Activated CD8-positive, alpha-beta T cell treated with anti-CD3 and anti-CD28 coated beads for 36 hours (primary cell): ENCODE measurements at regions not wholly inside any gene's neighbourhood (a gene's known extent, or its start where the extent isn't known, plus 50 kb on each side); places are given as distances from the start of the nearest gene placed in this dataset.

Source experiments
- ATAC-seq: fragments of 200-7000 bp; cut with Tn5 transposase; one replicate; pipeline ENCODE4 v1.10.0; 2021; ENCODE audit warnings: mild to moderate bottlenecking, moderate library complexity
- CTCF ChIA-PET: fragments of 350-600 bp; sonication (Branson Sonifier 250); formaldehyde crosslinking; loops from one replicate; lab custom pipeline; 2021; ENCODE audit warnings: antibody characterized with exemption; lab: Charles Lee
- POLR2A ChIA-PET: fragments of 350-600 bp; sonication (Branson Sonifier 250); formaldehyde crosslinking; loops from one replicate; lab custom pipeline; 2021; ENCODE audit warnings: antibody characterized with exemption; lab: Charles Lee
- DNase-seq: peaks from one replicate; pipeline ENCODE4 v3.0.0-alpha.2; 2020
- H3K27ac Mint-ChIP-seq: one replicate; pipeline ENCODE4 v1.8.0; 2021; ENCODE audit warnings: mild to moderate bottlenecking, mixed read lengths
- H3K27me3 Mint-ChIP-seq: one replicate; pipeline ENCODE4 v1.8.0; 2021; ENCODE audit warnings: mixed read lengths
- H3K36me3 Mint-ChIP-seq: one replicate; pipeline ENCODE4 v1.8.0; 2021; ENCODE audit warnings: low read depth, mixed read lengths
- H3K4me1 Mint-ChIP-seq: one replicate; pipeline ENCODE4 v1.8.0; 2021; ENCODE audit warnings: low read depth, mixed read lengths
- H3K4me3 Mint-ChIP-seq: one replicate; pipeline ENCODE4 v1.8.0; 2021; ENCODE audit warnings: mild to moderate bottlenecking, moderate library complexity, mixed read lengths
- H3K9me3 Mint-ChIP-seq: one replicate; pipeline ENCODE4 v1.8.0; 2021; ENCODE audit warnings: mixed read lengths
- CTCF ChIP-seq: fragments of 200-600 bp; IDR thresholded peaks from one replicate; pipeline ENCODE4 v1.8.0; 2022; ENCODE audit warnings: antibody characterized with exemption, mild to moderate bottlenecking
- intact Hi-C: fragments of 100-400 bp; cut with micrococcal nuclease; formaldehyde crosslinking; loops from one replicate; pipeline ENCODE4 v1.10.0; 2022

- Mint-ChIP-seq H3K4me1 (peaks cover 34% of the 10 kb centered on the region), H3K9me3 (no peaks in the 10 kb centered on the region), H3K36me3 (peaks cover 19% of the 10 kb centered on the region), H3K4me3 (no peak overlapping the region), H3K27me3 (no peaks in the 10 kb centered on the region), H3K27ac (peak overlapping the region; percentile 28)
- ChIA-PET POLR2A (no interaction called here), CTCF (interaction anchor here (0.7 kb wide), 1 partner anchor 221 kb away, joined by 3 read pairs; no protein-coding TSS in a partner anchor)
- DNase-seq (no peak), ATAC-seq (no peak)
- no peak for TF ChIP-seq CTCF
- intact Hi-C loops, result no loop called here
These were observed 60.3 kb downstream of the TET3 start for GRCh38 chr2:74044999-74045398.

- H3K4me1 Mint-ChIP-seq, result peaks cover 29% of the 10 kb centered on the region
- ATAC-seq, result no peak
- intact Hi-C loops, result no loop called here
- TF ChIP-seq CTCF, result no peak
- no peaks in the 10 kb centered on the region for H3K27me3 Mint-ChIP-seq
- H3K9me3 Mint-ChIP-seq, result no peaks in the 10 kb centered on the region
- CTCF ChIA-PET, result interaction anchor here (0.6 to 0.7 kb wide), 2 partner anchors 82 to 221 kb away, joined by 3 read pairs; no protein-coding TSS in a partner anchor
- DNase-seq, result no peak
- H3K27ac Mint-ChIP-seq, result peak overlapping the region; percentile 28
- no peak overlapping the region for H3K4me3 Mint-ChIP-seq
- POLR2A ChIA-PET, result no interaction called here
- peaks cover 17% of the 10 kb centered on the region for H3K36me3 Mint-ChIP-seq
These were observed 60.7 kb downstream of the TET3 start for GRCh38 chr2:74045454-74045853.

- H3K27me3 Mint-ChIP-seq, result no peaks in the 10 kb centered on the region
- DNase-seq, result no peak
- no peak overlapping the region for H3K4me3 Mint-ChIP-seq
- peaks cover 29% of the 10 kb centered on the region for H3K4me1 Mint-ChIP-seq
- H3K27ac Mint-ChIP-seq, result no peak overlapping the region
- no peak for TF ChIP-seq CTCF
- ATAC-seq, result no peak
- intact Hi-C loops, result no loop called here
- H3K36me3 Mint-ChIP-seq, result peaks cover 19% of the 10 kb centered on the region
- ChIA-PET CTCF (no interaction called here), POLR2A (interaction anchor here (0.6 kb wide), 1 partner anchor 12 kb away, joined by 3 read pairs; no protein-coding TSS in a partner anchor)
- no peaks in the 10 kb centered on the region for H3K9me3 Mint-ChIP-seq
These were observed 61.7 kb downstream of the TET3 start for GRCh38 chr2:74046441-74046840.

GRCh38 chr2:74047152-74047551 lies 62.4 kb downstream of the TET3 start:
- H3K4me3 Mint-ChIP-seq, result no peak overlapping the region
- H3K36me3 Mint-ChIP-seq, result peaks cover 22% of the 10 kb centered on the region
- peaks cover 32% of the 10 kb centered on the region for H3K4me1 Mint-ChIP-seq
- H3K27me3 Mint-ChIP-seq, result no peaks in the 10 kb centered on the region
- ChIA-PET CTCF (no interaction called here), POLR2A (no interaction called here)
- intact Hi-C loops, result no loop called here
- DNase-seq (no peak), ATAC-seq (no peak)
- peak overlapping the region; percentile 5 for H3K27ac Mint-ChIP-seq
- no peak for TF ChIP-seq CTCF
- H3K9me3 Mint-ChIP-seq, result no peaks in the 10 kb centered on the region

GRCh38 chr2:74048147-74048546 lies 63.4 kb downstream of the TET3 start:
- Mint-ChIP-seq H3K4me1 (peaks cover 29% of the 10 kb centered on the region), H3K36me3 (peaks cover 22% of the 10 kb centered on the region), H3K27me3 (no peaks in the 10 kb centered on the region), H3K4me3 (no peak overlapping the region), H3K9me3 (no peaks in the 10 kb centered on the region), H3K27ac (no peak overlapping the region)
- DNase-seq (no peak), ATAC-seq (no peak)
- ChIA-PET POLR2A (interaction anchor here (1.0 kb wide), 1 partner anchor 16 kb away, joined by 3 read pairs; no protein-coding TSS in a partner anchor), CTCF (interaction anchor here (0.8 to 1.4 kb wide), 2 partner anchors 9 to 224 kb away, joined by 3 read pairs; no protein-coding TSS in a partner anchor)
- intact Hi-C loops, result no loop called here
- no peak for TF ChIP-seq CTCF
